ENCODE measurements at regions not wholly inside any gene's neighbourhood (a gene's known extent, or its start where the extent isn't known, plus 50 kb on each side); places are given as distances from the start of the nearest gene placed in this dataset.

GRCh38 chr3:170811928-170812591 is 57.9 kb downstream of the RPL22L1 start (continued):
- TF ChIP-seq ARID2 (IDR thresholded peaks at IDR 0.05): peak; percentile 96; the same call in 1 of the 2 replicates
- TF ChIP-seq TBL1XR1 (IDR thresholded peaks at IDR 0.05; ENCODE audit: low read length in 2 of 2): no peak
- TF ChIP-seq, protein P1, sequence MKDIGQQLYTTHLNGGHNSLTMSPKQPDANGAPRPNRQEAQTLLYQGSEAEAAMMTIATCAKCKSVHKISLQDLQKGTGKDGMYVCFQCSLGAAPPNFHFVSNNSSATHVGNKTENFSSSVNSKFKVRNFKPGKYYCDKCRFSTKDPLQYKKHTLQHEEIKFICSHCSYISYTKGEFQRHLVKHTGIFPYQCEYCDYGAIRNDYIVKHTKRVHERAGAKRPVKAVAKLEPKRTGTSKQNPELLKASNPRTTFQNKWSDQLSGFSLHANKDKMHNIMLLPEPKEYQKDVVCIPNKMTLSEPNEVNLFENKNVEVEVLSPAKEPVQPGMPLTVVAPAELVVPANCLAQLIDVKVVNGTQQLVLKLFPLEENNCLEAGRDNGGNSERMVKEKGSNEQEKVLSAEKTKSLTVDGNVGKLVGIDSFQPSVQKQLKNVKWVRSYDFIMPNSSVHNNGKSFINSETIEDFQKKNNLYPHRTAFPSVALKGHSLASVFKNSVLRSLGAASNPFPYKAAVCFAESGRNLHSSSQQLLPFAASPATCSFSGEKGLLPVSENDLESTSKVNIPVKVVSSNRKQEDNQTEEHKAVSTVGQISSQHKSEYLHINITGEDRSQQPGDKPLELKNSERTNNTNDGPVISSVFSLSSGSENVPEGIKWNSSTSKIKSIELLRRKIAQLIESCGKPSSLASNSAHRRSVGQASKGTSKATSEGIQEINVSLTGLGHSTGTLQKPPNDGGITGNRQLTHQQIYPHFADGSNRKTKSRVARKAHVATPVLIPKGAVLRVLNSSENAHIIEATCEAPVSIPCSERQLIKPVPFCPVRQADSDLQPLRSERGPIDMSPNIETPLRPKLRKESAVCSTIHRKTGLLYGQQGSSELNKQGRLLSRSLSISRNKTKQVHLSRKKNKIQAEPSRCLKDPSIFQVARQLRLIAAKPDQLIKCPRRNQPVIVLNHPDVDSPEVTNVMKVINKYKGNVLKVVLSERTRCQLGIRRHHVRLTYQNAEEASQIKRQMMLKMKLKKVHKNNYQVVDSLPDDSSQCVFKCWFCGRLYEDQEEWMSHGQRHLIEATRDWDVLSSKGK (CRISPR knock-in tag; IDR thresholded peaks at IDR 0.05): no peak
- TF ChIP-seq HLTF (IDR thresholded peaks at IDR 0.05): 0 out of 2 replicates have a peak, but pooled peaks have one; percentile 49
- no peak for TF ChIP-seq ZNF143 (CRISPR knock-in tag; IDR thresholded peaks at IDR 0.05)
- TF ChIP-seq ZNF274 (IDR thresholded peaks at IDR 0.05; ENCODE audit: borderline replicate concordance, low read depth, low read length): no peak
- TF ChIP-seq, protein P2, sequence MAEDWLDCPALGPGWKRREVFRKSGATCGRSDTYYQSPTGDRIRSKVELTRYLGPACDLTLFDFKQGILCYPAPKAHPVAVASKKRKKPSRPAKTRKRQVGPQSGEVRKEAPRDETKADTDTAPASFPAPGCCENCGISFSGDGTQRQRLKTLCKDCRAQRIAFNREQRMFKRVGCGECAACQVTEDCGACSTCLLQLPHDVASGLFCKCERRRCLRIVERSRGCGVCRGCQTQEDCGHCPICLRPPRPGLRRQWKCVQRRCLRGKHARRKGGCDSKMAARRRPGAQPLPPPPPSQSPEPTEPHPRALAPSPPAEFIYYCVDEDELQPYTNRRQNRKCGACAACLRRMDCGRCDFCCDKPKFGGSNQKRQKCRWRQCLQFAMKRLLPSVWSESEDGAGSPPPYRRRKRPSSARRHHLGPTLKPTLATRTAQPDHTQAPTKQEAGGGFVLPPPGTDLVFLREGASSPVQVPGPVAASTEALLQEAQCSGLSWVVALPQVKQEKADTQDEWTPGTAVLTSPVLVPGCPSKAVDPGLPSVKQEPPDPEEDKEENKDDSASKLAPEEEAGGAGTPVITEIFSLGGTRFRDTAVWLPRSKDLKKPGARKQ (CRISPR knock-in tag; IDR thresholded peaks at IDR 0.05): 0 out of 2 replicates have a peak, but pooled peaks have one; percentile 2
- TF ChIP-seq BDP1 (IDR thresholded peaks at IDR 0.05; ENCODE audit: insufficient read depth, insufficient read length): no peak
- TF ChIP-seq MYC (IDR thresholded peaks at IDR 0.05; ENCODE audit: low read depth, low read length): no peak
- no peak for TF ChIP-seq MYC (CRISPR knock-in tag; IDR thresholded peaks at IDR 0.05; ENCODE audit: borderline replicate concordance, low read depth)
- TF ChIP-seq, protein P3, sequence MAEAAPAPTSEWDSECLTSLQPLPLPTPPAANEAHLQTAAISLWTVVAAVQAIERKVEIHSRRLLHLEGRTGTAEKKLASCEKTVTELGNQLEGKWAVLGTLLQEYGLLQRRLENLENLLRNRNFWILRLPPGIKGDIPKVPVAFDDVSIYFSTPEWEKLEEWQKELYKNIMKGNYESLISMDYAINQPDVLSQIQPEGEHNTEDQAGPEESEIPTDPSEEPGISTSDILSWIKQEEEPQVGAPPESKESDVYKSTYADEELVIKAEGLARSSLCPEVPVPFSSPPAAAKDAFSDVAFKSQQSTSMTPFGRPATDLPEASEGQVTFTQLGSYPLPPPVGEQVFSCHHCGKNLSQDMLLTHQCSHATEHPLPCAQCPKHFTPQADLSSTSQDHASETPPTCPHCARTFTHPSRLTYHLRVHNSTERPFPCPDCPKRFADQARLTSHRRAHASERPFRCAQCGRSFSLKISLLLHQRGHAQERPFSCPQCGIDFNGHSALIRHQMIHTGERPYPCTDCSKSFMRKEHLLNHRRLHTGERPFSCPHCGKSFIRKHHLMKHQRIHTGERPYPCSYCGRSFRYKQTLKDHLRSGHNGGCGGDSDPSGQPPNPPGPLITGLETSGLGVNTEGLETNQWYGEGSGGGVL (CRISPR knock-in tag; IDR thresholded peaks at IDR 0.05): no peak
- TF ChIP-seq RBM17 (IDR thresholded peaks at IDR 0.05; ENCODE audit: borderline replicate concordance, low read depth, low read length): no peak
- TF ChIP-seq EP300 (IDR thresholded peaks at IDR 0.05; ENCODE audit: low read length): peak; percentile 41; the same call in 1 of the 2 replicates
- TF ChIP-seq NR2C1 (IDR thresholded peaks at IDR 0.05): peak; percentile 88
- peak; percentile 90 for TF ChIP-seq NR2C1 (tag; IDR thresholded peaks at IDR 0.05)
- no peak for TF ChIP-seq ZNF23 (CRISPR knock-in tag; IDR thresholded peaks at IDR 0.05)
- peak; percentile 62; the same call in 1 of the 2 replicates for TF ChIP-seq LCOR (CRISPR knock-in tag; IDR thresholded peaks at IDR 0.05)
- TF ChIP-seq CBX1 (IDR thresholded peaks at IDR 0.05; ENCODE audit: low read depth): no peak
- peak; percentile 96 for TF ChIP-seq DEAF1 (CRISPR knock-in tag; IDR thresholded peaks at IDR 0.05)
- peak; percentile 79 for TF ChIP-seq CC2D1A (IDR thresholded peaks at IDR 0.05)

Data from K562 (cell line).